HG03558 (cell line): ENCODE measurements at regions not wholly inside any gene's neighbourhood (a gene's known extent, or its start where the extent isn't known, plus 50 kb on each side); places are given as distances from the start of the nearest gene placed in this dataset.
"Not testable (repeated sequence)": the region's sequence is repeated elsewhere in the genome, so short reads cannot be mapped to it uniquely, and the experiment has no call there.

Experiments
- ATAC-seq: cut with Tn5 transposase; IDR thresholded peaks from one replicate; pipeline ENCODE4 v1.9.1; 2021; ENCODE audit warnings: moderate number of reproducible peaks; ENCODE audit not compliant: unreplicated experiment; ENCODE audit errors: extremely low read depth

DNA sequence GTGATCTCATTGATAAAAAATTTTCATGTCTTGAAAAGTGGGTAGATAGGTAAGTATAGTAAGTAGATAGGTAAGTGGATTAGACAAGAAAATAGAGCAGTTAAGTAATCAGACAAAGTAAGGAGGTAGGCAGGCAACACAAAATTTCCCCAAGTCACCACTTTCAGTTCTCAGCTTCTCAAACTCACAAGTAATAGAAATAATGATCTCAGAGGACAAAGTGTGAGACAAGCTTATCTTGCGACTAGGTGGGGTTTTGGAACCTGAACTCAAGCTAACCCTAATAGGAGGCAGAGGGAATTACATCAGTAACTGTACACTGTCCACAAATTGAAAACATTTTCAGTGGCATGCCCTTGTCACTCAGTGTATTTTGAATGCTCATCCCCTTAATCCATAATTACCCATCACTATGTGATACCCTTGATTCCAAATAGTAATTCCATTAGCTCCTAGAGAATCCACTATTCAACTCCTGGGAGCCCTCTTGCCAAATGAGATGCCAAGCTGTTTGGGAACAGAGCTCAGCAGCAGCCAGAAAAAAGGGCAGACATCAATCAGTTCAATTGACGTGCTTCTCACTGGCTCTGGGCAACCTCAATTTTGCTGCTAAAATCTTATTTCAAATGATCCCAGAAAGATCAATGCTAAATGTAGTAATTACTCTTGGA is 703.2 kb downstream of the XPNPEP1 start:
- ATAC-seq = no peak

DNA sequence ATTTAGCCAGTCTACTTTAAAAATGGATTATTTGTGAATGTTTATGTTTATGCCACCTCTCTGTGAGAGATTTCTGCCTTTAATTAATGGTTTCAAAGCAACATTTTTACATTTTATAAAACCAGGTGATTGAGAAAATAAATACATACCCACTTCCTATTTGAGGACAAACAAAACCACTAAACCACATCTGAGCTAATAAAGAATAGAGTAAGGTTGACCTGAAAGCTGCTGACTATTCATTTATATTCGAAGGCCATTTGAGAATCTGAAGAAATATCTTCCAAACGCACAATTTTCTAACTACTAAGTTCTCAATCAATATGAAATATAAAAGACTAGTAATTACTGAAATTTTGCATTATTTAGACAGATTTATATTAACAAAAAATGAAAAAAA is 705.1 kb downstream of the XPNPEP1 start:
- ATAC-seq = no peak

DNA sequence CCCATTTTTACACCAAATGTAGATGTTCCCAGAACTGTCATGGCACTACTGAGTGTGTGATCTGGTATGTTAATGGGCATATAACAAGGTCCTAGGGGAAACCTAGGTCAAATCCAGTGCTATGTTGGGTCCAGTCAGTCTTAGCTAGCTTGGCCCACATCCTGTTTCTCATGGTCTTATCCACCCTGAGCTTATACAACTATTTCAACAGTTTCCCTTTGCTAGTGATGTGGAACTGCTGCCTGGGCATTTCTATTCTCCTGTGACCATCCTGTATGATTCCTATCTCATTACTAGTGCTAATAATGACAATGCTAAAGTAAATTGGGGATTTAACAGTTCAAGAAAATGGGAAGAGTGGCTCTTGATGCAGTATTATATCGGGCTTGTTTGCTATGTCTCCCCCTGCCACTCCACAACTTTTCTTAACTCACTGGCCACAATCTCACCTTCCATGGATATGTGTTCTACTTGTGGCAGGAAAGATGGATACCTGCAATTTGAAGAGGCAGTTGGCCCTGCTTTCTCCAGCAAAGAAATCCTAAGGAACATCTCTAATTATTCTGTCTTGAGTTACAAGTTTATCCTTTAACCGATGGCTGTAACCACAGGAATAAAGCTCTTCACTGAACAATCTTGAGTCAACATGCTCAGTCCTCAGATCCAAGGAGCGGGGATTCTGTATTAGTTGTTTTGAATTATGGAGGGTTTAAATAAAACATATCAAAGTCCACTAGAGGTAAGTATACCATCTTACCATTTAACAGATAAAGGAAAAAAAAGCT is 707.8 kb downstream of the XPNPEP1 start:
- no peak for ATAC-seq

DNA sequence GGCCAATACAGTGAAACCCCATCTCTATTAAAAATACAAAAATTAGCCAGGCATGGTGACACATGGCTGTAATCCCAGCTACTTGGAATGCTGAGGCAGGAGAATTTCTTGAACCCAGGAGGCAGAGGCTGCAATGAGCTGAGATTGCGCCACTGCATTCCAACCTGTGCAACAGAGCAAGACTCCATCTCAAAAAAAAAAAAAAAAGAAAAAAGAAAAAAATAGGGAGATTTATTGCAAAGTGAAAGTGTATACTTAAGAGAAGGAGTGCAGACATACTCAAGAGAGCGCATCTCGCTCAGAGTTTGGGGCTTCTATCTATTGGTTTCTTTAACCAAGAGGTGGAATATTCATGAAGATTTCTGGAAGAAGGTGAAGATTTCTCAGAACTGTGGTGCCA is 708.4 kb downstream of the XPNPEP1 start:
- not testable (repeated sequence) for ATAC-seq

- no peak for ATAC-seq
These were observed 716.0 kb downstream of the XPNPEP1 start for GRCh38 chr10:109207361-109207760.

GRCh38 chr10:109205929-109206585 is 717.3 kb downstream of the XPNPEP1 start:
- no peak for ATAC-seq

- no peak for ATAC-seq
These were observed 719.5 kb downstream of the XPNPEP1 start for GRCh38 chr10:109203646-109204353.

- no peak for ATAC-seq
These were observed 721.2 kb downstream of the XPNPEP1 start for GRCh38 chr10:109202111-109202510.

GRCh38 chr10:109200646-109201045 is 722.7 kb downstream of the XPNPEP1 start:
- ATAC-seq = no peak

GRCh38 chr10:109191823-109192222 is 731.5 kb downstream of the XPNPEP1 start:
- ATAC-seq = no peak

GRCh38 chr10:109191341-109191740 is 732.0 kb downstream of the XPNPEP1 start:
- ATAC-seq = no peak

GRCh38 chr10:109187677-109188076 is 735.6 kb downstream of the XPNPEP1 start:
- no peak for ATAC-seq

GRCh38 chr10:109183366-109183765 is 739.9 kb downstream of the XPNPEP1 start:
- no peak for ATAC-seq

- ATAC-seq = no peak
These were observed 744.7 kb downstream of the XPNPEP1 start for GRCh38 chr10:109178591-109178990.

DNA sequence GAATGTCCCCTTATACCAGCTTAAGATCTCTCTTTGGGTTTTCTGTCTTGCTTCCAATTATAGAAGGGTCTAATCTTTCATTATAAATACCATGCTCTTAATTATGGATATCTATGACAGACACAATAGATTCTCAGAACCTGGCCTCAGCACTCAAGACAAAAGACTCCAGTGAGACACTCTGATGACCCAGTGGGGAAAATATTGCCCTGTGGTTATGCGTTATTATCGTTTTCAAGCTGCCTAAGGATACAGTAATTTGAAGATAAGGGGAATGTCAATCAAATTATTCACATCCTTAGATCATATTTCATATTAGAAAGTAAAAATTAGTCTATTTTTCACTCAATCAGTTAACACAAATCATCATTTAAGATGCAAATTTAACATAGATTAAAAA is 748.8 kb downstream of the XPNPEP1 start:
- ATAC-seq = no peak

GRCh38 chr10:109173937-109174336 is 749.4 kb downstream of the XPNPEP1 start:
- no peak for ATAC-seq

- no peak for ATAC-seq
These were observed 750.2 kb downstream of the XPNPEP1 start for GRCh38 chr10:109173121-109173520.

DNA sequence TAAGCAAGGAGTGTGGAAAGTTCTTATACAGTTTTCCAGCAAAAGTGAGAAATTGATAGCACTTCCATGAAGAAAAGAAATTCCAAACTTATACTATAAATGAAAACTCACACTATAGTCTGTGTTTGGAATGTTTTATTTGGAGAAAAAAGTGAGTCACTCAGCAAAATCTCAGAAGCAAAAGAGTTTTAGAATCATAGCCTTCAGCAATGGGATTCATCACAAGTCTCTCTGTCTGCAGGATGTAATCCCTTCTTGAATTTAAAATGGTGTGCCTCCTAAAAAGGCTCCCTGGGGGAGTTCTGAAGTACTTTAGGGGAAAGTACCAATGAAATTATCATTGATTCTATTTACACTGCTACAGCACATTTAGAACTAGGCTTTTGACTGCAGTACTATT is 756.4 kb downstream of the XPNPEP1 start:
- ATAC-seq = no peak

DNA sequence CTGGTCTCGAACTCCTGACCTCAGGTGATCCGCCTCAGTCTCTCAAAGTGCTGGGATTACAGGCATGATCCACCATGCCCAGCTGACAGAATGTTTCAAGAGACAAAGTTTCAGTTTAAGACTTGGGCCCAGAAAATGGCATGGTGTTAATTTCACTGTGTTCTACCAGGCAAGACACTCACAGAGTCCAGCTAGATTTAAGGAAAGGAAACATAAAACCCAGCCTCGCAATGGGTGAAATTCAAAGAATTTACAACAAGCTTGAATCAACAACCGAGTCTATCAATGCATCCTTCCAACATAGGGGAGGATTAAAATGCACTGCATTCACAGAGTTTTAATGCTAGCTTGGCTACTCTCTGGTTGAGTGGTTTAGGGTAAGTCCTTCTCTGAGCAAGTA is 764.0 kb downstream of the XPNPEP1 start:
- no peak for ATAC-seq

DNA sequence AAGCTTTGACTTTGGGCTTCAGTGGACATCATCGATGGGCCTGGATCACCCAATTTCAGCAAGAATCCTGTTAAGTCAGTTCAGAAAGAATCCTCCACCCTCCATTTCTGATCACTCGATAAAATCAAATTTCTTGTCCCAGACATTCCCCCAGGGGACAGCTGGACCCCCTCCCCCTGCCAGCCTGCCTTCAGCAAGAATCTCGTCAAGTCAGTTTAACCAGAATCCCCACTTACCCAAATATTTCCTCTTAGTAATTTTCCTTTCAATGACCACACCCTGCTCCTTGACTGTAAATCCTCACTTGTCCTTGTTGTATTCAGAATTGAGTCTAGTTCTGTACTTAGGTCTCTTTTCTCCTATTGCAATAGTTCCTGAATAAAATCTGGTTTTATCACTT is 766.9 kb downstream of the XPNPEP1 start:
- ATAC-seq = no peak
